Heart left ventricle (tissue), 16 donors: ENCODE measurements at regions not wholly inside any gene's neighbourhood (a gene's known extent, or its start where the extent isn't known, plus 50 kb on each side); places are given as distances from the start of the nearest gene placed in this dataset.

Experiments
- ATAC-seq, 4 donors: fragments of 200-7000 bp; cut with Tn5 transposase; one replicate each; pipeline ENCODE4 v1.9.1; 2020 to 2022; ENCODE audit warnings: moderate library complexity in 4 of 4, mild to moderate bottlenecking in 3 of 4, moderate number of reproducible peaks in 1 of 4
- DNase-seq, 5 donors: peaks; one replicate each; pipeline ENCODE4 v3.0.0-alpha.2; 2020
- H3K27ac ChIP-seq, 12 donors: fragments of 200-600 bp; sonication (generic) in 4 of 12; one replicate each; pipeline versions ENCODE4 v1.5.0 to v1.8.0; 2016 to 2022; ENCODE audit warnings: mild to moderate bottlenecking in 2 of 12
- H3K27me3 ChIP-seq, 9 donors: fragments of 200-600 bp; sonication (generic) in 2 of 9; one replicate each; pipeline versions ENCODE4 v1.5.1 to v1.8.0; 2016 to 2022; ENCODE audit warnings: mild to moderate bottlenecking in 3 of 9
- H3K36me3 ChIP-seq, 9 donors: fragments of 200-600 bp; sonication (generic) in 2 of 9; one replicate each; pipeline versions ENCODE4 v1.5.0 to v1.8.0; 2018 to 2022; ENCODE audit warnings: mild to moderate bottlenecking in 2 of 9
- H3K4me1 ChIP-seq, 12 donors: fragments of 200-600 bp; sonication (generic) in 4 of 12; one replicate each; pipeline versions ENCODE4 v1.5.0 to v1.8.0; 2016 to 2022; ENCODE audit warnings: mild to moderate bottlenecking in 3 of 12
- H3K4me3 ChIP-seq, 12 donors: fragments of 200-600 bp; sonication (generic) in 4 of 12; one replicate each; pipeline versions ENCODE4 v1.5.0 to v1.8.0; 2017 to 2022; ENCODE audit warnings: mild to moderate bottlenecking in 9 of 12, moderate library complexity in 4 of 12
- H3K9me3 ChIP-seq, 12 donors: fragments of 200-600 bp; sonication (generic) in 4 of 12; one replicate each; pipeline versions ENCODE4 v1.5.0 to v1.8.0; 2016 to 2022; ENCODE audit warnings: mild to moderate bottlenecking in 1 of 12
- CTCF ChIP-seq, 12 donors: fragments of 200-600 bp; sonication (generic) in 4 of 12; IDR thresholded peaks; one replicate each; pipeline versions ENCODE4 v1.5.0 to v1.8.0; 2018 to 2022; ENCODE audit warnings: antibody characterized with exemption in 12 of 12, mild to moderate bottlenecking in 5 of 12
- POLR2A ChIP-seq, 2 donors: fragments of 450-650 bp; IDR thresholded peaks; one replicate each; pipeline ENCODE4 v1.6.1; 2017; ENCODE audit warnings: antibody characterized with exemption in 2 of 2, mild to moderate bottlenecking in 2 of 2, moderate library complexity in 2 of 2
- WGBS, 4 donors: extraction: QIAGEN DNeasy Blood & Tissue Kit in 2 of 4; methylation state at CpG; one replicate each; pipeline versions ENCODE4 v1.1.5 to v1.1.7; 2013 to 2018; 5-methylcytosine and 5-hydroxymethylcytosine counted together
- intact Hi-C, 10 donors: fragments of 100-400 bp; cut with DNase I; formaldehyde crosslinking; loops; one replicate each; pipeline versions ENCODE4 v1.11.1 to v1.14.2; 2022
- donor health status: ischemic (EF 13 %, LVEDD 7.1; RV severe dilation, severe dysfunction).
- donor health status: healthy with polysubstance abuse.
- donor health status: DM: no; HTN: yes; CAD: no.
- donor health status: DM: no; HTN: no; CAD: no.
- donor health status: ischemic (EF 25% LVEDD 6.9; RV normal size, moderate dysfunction).
- donor health status: ischemic (EF 25% LVEDD 5.7; RV mildly dilated, moderate dysfunction).
- donor health status: healthy.
- donor health status: DM: yes; HTN: yes; CAD: no.
- donor health status: ischemic (EF 35%, LVEDD 5.7; RV mildly dilated, moderate dysfunction).
- donor health status: nonischemic (EF 11% LVEDD 7.7; RV severe dilation, severe dysfunction).
- donor health status: DM: yes; HTN: yes; CAD: no.
- donor health status: PGD.
- donor health status: ischemic (EF 29% LVEDD 5.4; RV normal size, mild dysfunction).
- donor health status: nonischemic (EF 23%, LVEDD 6.1; RV moderate dilation, normal function).

GRCh38 chr11:91326280-91326679 is 898.3 kb upstream of the FAT3 start:
- no peak for TF ChIP-seq CTCF (IDR thresholded peaks at IDR 0.05)
- no peak for TF ChIP-seq POLR2A (IDR thresholded peaks at IDR 0.05)
- intact Hi-C loops, result loop anchor here in 1 of 10 donors (10.0 kb wide), 1 partner anchor 59 kb away; no protein-coding TSS in a partner anchor
- no peaks in the 10 kb centered on the region for H3K27me3 ChIP-seq
- no peak overlapping the region for H3K27ac ChIP-seq
- 72 to 83% (median 74%) methylated on average over 2 of the region's 2 CpGs for WGBS, 4 donors
- ATAC-seq, result no peak
- no peak for DNase-seq
- H3K36me3 ChIP-seq, result no peaks in the 10 kb centered on the region
- peaks cover 0 to 15% (median 2%) of the 10 kb centered on the region in 12 donors for H3K9me3 ChIP-seq
- no peaks in the 10 kb centered on the region for H3K4me1 ChIP-seq
- no peak overlapping the region for H3K4me3 ChIP-seq

- TF ChIP-seq CTCF (IDR thresholded peaks at IDR 0.05) (no peak), POLR2A (IDR thresholded peaks at IDR 0.05) (no peak)
- ATAC-seq (no peak), DNase-seq (no peak)
- Histone ChIP-seq H3K4me3 (no peak overlapping the region), H3K4me1 (no peaks in the 10 kb centered on the region), H3K9me3 (no peaks in the 10 kb centered on the region), H3K27ac (no peak overlapping the region), H3K27me3 (no peaks in the 10 kb centered on the region), H3K36me3 (no peaks in the 10 kb centered on the region)
- WGBS, 4 donors, result 43 to 57% (median 52%) methylated on average over 2 of the region's 2 CpGs
- intact Hi-C loops, result no loop called here
These were observed 910.1 kb upstream of the FAT3 start for GRCh38 chr11:91314521-91314920.

GRCh38 chr11:91312541-91312940 is 912.1 kb upstream of the FAT3 start:
- TF ChIP-seq CTCF (IDR thresholded peaks at IDR 0.05) (no peak), POLR2A (IDR thresholded peaks at IDR 0.05) (no peak)
- H3K4me3 ChIP-seq, result no peak overlapping the region
- intact Hi-C loops, result no loop called here
- no peaks in the 10 kb centered on the region for H3K9me3 ChIP-seq
- 60 to 80% (median 72%) methylated on average over 2 of the region's 2 CpGs for WGBS, 4 donors
- H3K27me3 ChIP-seq, result no peaks in the 10 kb centered on the region
- peaks cover 0 to 4% (median 0%) of the 10 kb centered on the region in 12 donors for H3K4me1 ChIP-seq
- no peaks in the 10 kb centered on the region for H3K36me3 ChIP-seq
- no peak overlapping the region for H3K27ac ChIP-seq
- ATAC-seq, result no peak
- DNase-seq, result no peak

- no peak overlapping the region for H3K4me3 ChIP-seq
- peaks cover 0 to 4% (median 0%) of the 10 kb centered on the region in 12 donors for H3K4me1 ChIP-seq
- no peaks in the 10 kb centered on the region for H3K36me3 ChIP-seq
- intact Hi-C loops, result no loop called here
- no peak overlapping the region for H3K27ac ChIP-seq
- H3K27me3 ChIP-seq, result no peaks in the 10 kb centered on the region
- DNase-seq, result no peak
- no peaks in the 10 kb centered on the region for H3K9me3 ChIP-seq
- WGBS, 4 donors, result 25 to 42% (median 29%) methylated on average over 3 of the region's 3 CpGs
- no peak for ATAC-seq
- no peak for TF ChIP-seq CTCF (IDR thresholded peaks at IDR 0.05)
- TF ChIP-seq POLR2A (IDR thresholded peaks at IDR 0.05), result no peak
These were observed 914.5 kb upstream of the FAT3 start for GRCh38 chr11:91310085-91310484.
